Omental fat pad (tissue), 3 donors: ENCODE measurements at regions not wholly inside any gene's neighbourhood (a gene's known extent, or its start where the extent isn't known, plus 50 kb on each side); places are given as distances from the start of the nearest gene placed in this dataset.

ENCODE experiments used
- ATAC-seq: fragments of 150-250 bp; one replicate; pipeline ENCODE4 v1.9.1; 2016; ENCODE audit warnings: mild to moderate bottlenecking, moderate library complexity; ENCODE audit not compliant: low FRiP score
- DNase-seq: peaks from one replicate; pipeline ENCODE4 v3.0.0-alpha.2; 2019; ENCODE audit warnings: low spot score
- TF ChIP-seq, protein P1 (sequence below), 3 donors: fragments of 450-650 bp; IDR thresholded peaks; one replicate each; pipeline ENCODE4 v1.5.1; 2016 to 2017; ENCODE audit warnings: antibody characterized with exemption in 3 of 3, mild to moderate bottlenecking in 3 of 3, moderate library complexity in 2 of 3

GRCh38 chr1:56062625-56063024, 516.7 kb downstream of the PLPP3 start:
- TF ChIP-seq, protein P1, sequence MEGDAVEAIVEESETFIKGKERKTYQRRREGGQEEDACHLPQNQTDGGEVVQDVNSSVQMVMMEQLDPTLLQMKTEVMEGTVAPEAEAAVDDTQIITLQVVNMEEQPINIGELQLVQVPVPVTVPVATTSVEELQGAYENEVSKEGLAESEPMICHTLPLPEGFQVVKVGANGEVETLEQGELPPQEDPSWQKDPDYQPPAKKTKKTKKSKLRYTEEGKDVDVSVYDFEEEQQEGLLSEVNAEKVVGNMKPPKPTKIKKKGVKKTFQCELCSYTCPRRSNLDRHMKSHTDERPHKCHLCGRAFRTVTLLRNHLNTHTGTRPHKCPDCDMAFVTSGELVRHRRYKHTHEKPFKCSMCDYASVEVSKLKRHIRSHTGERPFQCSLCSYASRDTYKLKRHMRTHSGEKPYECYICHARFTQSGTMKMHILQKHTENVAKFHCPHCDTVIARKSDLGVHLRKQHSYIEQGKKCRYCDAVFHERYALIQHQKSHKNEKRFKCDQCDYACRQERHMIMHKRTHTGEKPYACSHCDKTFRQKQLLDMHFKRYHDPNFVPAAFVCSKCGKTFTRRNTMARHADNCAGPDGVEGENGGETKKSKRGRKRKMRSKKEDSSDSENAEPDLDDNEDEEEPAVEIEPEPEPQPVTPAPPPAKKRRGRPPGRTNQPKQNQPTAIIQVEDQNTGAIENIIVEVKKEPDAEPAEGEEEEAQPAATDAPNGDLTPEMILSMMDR (IDR thresholded peaks at IDR 0.05): no peak
- no peak for ATAC-seq

GRCh38 chr1:56061824-56062223, 517.5 kb downstream of the PLPP3 start:
- DNase-seq (no peak), ATAC-seq (no peak)
- TF ChIP-seq, protein P1 (IDR thresholded peaks at IDR 0.05): no peak

More at GRCh38 chr1:56062625-56063024, 516.7 kb downstream of the PLPP3 start:
- no peak for DNase-seq

DNA sequence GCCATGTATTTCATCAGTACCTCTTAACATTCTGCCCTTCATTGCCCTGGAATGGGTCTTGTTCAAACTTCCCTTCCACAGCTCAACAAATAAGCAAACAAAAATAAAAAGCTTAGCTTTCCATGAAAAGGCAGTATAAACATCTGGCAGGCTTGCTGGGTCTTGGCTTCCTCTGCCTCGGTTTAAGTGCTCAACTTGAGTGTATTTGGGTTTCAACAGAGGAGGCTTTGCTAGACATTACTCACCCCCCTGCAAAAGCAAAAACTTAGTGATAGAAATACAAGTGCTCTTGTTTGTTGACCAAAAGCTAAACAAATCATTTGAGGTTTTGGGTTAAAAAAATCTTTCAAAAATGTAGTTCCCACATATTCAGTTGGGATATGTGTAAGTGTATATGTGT, 518.5 kb downstream of the PLPP3 start:
- no peak for DNase-seq
- ATAC-seq: no peak
- TF ChIP-seq, protein P1 (IDR thresholded peaks at IDR 0.05): no peak

DNA sequence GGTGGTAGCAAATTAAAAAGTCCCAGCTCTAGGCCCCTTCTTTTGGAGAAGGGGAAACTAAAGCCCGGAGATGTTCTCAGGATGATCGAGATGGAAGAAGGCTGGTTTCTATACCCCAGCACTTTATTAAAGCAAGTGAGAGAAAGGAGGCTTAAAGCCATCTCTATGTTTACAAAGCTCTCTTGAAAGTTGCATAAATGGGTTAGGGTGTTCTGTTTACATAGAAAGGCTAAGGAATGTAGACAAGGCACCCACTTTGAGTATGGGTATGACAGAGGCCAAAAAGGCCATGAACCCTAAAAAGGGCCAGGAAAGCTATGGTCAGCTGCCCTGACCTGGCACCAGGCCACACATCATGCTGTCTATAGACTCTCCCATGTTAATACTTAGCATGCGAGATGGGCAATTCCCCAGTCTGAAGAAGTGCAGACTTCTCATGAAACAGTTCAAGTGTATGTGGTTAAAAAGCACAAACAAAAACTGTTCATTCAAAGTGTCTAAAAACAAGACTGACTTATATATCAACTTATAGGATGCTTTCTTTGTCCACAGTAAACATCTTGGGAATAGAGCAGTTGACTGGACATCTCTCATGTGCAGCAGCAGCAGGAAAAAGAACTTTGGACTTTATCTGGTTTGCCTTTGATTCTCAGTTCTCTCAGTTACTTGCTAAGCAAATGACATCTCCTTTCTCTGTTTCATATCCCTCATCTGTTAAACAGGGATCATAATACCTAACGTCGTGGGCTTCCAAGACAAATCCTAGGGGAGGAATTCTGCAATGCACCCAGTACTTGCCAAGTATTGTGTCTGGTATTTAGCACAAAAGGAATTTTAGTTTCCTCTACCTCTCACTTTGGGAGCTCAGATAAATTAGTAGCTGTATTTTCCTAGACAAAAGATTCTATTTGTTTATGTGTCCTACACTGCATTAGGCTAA, 521.6 kb downstream of the PLPP3 start:
- no peak for ATAC-seq
- no peak for DNase-seq
- TF ChIP-seq, protein P1 (IDR thresholded peaks at IDR 0.05): no peak

DNA sequence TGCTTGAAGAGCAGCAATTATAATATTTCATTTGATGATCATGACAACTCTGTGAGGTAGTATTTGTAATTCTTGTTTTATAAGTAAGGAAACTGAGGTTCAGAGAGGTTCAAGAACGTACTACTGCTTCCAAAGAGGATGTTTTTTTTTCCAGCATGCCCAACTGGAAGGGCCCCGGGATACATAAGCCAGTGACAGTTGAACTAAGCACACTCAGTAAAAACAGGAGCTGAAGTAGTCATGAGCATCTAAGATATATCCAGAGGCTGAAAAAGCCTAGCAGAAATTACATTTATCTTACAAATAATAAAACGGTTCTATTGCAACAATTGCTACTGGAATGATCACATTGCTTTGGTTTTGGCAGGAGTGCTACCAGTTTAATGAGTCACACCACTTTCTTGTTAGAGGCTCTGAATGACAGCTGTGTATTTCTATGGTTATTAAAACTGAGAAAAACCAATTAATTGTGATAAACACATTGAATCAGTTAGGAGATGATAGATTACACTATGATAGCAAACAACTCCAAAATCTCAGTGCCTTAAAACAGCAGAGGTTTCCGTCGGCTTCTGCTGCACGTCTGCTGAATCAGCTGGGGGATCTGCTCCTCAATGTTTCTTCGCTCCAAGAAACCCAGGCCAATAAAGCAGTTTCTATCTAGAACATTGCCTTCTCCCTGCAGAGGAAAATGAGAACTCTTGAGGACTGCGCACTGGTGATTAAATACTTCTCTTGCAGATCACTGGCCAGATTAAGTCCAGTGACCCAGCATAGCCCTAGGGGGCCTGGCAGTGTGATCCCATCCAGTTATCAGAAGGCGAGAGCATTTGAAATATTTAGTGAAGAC, 522.7 kb downstream of the PLPP3 start:
- no peak for ATAC-seq

DNA sequence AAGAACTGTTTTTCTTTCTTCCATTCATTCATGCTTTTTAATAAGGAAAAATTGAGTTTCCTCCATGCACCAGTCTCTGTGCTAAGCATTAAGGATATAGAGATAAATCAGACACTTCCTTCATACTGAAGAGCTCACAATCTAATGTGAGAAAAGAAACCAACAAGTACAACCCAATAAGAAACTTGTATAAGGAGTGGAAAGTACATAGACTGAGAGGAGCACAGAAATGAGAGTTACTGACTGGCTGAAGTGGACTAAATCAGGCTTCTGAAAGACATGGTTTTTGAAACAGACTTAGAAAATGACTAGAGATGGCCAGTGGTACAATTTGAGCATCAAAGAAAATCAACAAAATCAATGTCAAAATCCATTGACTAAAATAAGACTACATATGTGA, 524.4 kb downstream of the PLPP3 start:
- ATAC-seq: no peak

More for the DNA sequence above, 522.7 kb downstream of the PLPP3 start:
- no peak for DNase-seq
- TF ChIP-seq, protein P1 (IDR thresholded peaks at IDR 0.05): no peak

More for the DNA sequence above, 524.4 kb downstream of the PLPP3 start:
- DNase-seq: no peak
- TF ChIP-seq, protein P1 (IDR thresholded peaks at IDR 0.05): no peak
